HUES48 (cell line): ENCODE measurements at regions not wholly inside any gene's neighbourhood (a gene's known extent, or its start where the extent isn't known, plus 50 kb on each side); places are given as distances from the start of the nearest gene placed in this dataset.

ENCODE experiments used
- H3K27ac ChIP-seq: one replicate; pipeline ENCODE4 v1.7.0; 2013; ENCODE audit warnings: low read depth, low read length, inconsistent platforms
- H3K27me3 ChIP-seq: 2 replicates; pipeline ENCODE4 v1.6.1; 2013; ENCODE audit warnings: mild to moderate bottlenecking, low read length; ENCODE audit not compliant: control insufficient read depth, insufficient read depth
- H3K36me3 ChIP-seq: 2 replicates; pipeline ENCODE4 v1.6.1; 2013; ENCODE audit warnings: low read length; ENCODE audit not compliant: control insufficient read depth, insufficient read depth
- H3K4me1 ChIP-seq: 2 replicates; pipeline ENCODE4 v1.6.1; 2013; ENCODE audit warnings: mild to moderate bottlenecking, low read length; ENCODE audit not compliant: control insufficient read depth, insufficient read depth
- H3K4me3 ChIP-seq: 2 replicates; pipeline ENCODE4 v1.5.1; 2013; ENCODE audit warnings: mild to moderate bottlenecking, low read depth, low read length
- H3K9ac ChIP-seq: 2 replicates; pipeline ENCODE4 v1.6.1; 2013; ENCODE audit warnings: mild to moderate bottlenecking, low read depth, low read length, moderate library complexity
- H3K9me3 ChIP-seq: 2 replicates; pipeline ENCODE4 v1.6.1; 2013; ENCODE audit warnings: low read length; ENCODE audit not compliant: control insufficient read depth, insufficient read depth

- Histone ChIP-seq H3K9ac (no peak overlapping the region), H3K9me3 (peaks cover 8% of the 10 kb centered on the region; the same call in 1 of the 2 replicates), H3K36me3 (no peaks in the 10 kb centered on the region), H3K27ac (no peak overlapping the region), H3K4me1 (no peaks in the 10 kb centered on the region), H3K4me3 (no peak overlapping the region), H3K27me3 (no peaks in the 10 kb centered on the region)
Observed at GRCh38 chr2:37782721-37783371, 111.4 kb upstream of the CDC42EP3 start.

- Histone ChIP-seq H3K4me1 (no peaks in the 10 kb centered on the region), H3K27ac (no peak overlapping the region), H3K9ac (no peak overlapping the region), H3K27me3 (no peaks in the 10 kb centered on the region), H3K9me3 (peaks cover 15% of the 10 kb centered on the region), H3K4me3 (no peak overlapping the region), H3K36me3 (no peaks in the 10 kb centered on the region)
Observed at GRCh38 chr2:37783545-37783944, 112.1 kb upstream of the CDC42EP3 start.

GRCh38 chr2:37784071-37784758 lies 112.8 kb upstream of the CDC42EP3 start:
- Histone ChIP-seq H3K4me3 (no peak overlapping the region), H3K27me3 (no peaks in the 10 kb centered on the region), H3K9me3 (peaks cover 16% of the 10 kb centered on the region), H3K27ac (no peak overlapping the region), H3K36me3 (no peaks in the 10 kb centered on the region), H3K9ac (no peak overlapping the region), H3K4me1 (no peaks in the 10 kb centered on the region)

DNA sequence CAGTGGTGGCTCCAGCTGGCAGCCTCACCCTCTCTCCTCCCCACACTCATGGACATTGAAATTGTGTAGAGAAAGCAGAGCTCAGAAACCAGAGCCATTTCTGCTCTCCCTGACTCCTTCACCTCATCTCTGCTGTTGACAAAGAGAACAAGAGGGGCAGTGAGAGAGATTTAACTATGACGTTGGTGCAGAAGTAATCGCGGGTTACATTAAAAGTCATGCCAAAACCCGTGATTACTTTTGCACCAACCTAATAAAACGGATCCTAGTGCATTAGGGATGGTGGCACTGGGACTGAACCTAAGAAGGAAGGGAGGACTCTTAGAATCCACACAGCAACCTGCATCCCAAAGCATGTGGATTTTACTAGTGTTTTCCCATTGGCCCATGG lies 113.3 kb upstream of the CDC42EP3 start:
- Histone ChIP-seq H3K9me3 (peaks cover 16% of the 10 kb centered on the region), H3K9ac (no peak overlapping the region), H3K27me3 (no peaks in the 10 kb centered on the region), H3K36me3 (no peaks in the 10 kb centered on the region), H3K4me3 (no peak overlapping the region), H3K4me1 (no peaks in the 10 kb centered on the region), H3K27ac (no peak overlapping the region)

GRCh38 chr2:37786191-37786698 lies 114.8 kb upstream of the CDC42EP3 start:
- no peaks in the 10 kb centered on the region for H3K27me3 ChIP-seq
- H3K4me1 ChIP-seq: no peaks in the 10 kb centered on the region
- H3K36me3 ChIP-seq: no peaks in the 10 kb centered on the region
- H3K9me3 ChIP-seq: peaks cover 16% of the 10 kb centered on the region
- H3K9ac ChIP-seq: no peak overlapping the region
- H3K27ac ChIP-seq: no peak overlapping the region
- H3K4me3 ChIP-seq: no peak overlapping the region

DNA sequence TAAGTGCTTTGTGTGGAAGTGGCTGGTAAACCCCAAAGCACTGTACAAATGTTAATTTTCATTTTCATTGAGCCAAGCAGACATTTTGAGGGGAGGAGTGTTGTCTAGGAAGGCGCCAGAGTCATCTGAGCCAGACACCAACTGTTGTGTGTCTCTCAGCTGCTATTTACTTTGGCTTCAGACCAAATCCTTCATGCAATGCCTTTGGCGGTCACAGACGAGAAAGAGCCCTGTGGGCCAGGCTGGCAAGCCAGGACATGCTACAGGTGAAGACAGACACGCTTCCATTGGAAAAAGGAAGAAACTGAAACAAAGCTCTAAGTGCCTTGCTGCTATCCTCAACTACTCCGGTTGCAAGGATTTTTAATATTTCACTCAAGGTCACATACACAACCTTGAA lies 115.4 kb upstream of the CDC42EP3 start:
- Histone ChIP-seq H3K27ac (no peak overlapping the region), H3K9me3 (peaks cover 16% of the 10 kb centered on the region)

GRCh38 chr2:37788602-37789209 lies 117.3 kb upstream of the CDC42EP3 start:
- Histone ChIP-seq H3K4me3 (no peak overlapping the region), H3K4me1 (no peaks in the 10 kb centered on the region), H3K27me3 (no peaks in the 10 kb centered on the region)

More for the DNA sequence above, 115.4 kb upstream of the CDC42EP3 start:
- H3K9ac ChIP-seq: no peak overlapping the region
- no peak overlapping the region for H3K4me3 ChIP-seq
- H3K27me3 ChIP-seq: no peaks in the 10 kb centered on the region
- H3K4me1 ChIP-seq: no peaks in the 10 kb centered on the region
- no peaks in the 10 kb centered on the region for H3K36me3 ChIP-seq

DNA sequence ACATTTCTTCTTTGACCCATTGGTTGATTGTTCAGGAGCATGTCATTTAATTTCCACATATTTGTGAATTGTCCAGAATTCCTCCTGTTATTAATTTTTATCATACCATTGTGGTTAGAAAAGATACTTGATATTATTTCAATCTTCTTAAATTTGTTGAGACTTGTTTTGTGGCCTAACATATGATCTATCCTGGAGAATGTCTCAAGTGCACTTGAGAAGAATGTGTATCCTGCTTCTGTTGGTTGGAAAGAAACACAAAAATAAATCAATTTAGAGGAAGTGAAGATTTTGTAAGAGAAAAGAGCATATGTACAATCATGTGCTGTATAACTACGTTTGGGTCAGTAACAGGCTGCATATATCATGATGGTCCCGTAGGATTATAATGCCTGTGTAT lies 118.6 kb upstream of the CDC42EP3 start:
- Histone ChIP-seq H3K36me3 (no peaks in the 10 kb centered on the region), H3K4me3 (no peak overlapping the region), H3K4me1 (no peaks in the 10 kb centered on the region), H3K27ac (no peak overlapping the region), H3K9ac (no peak overlapping the region), H3K9me3 (peaks cover 16% of the 10 kb centered on the region), H3K27me3 (no peaks in the 10 kb centered on the region)

More at GRCh38 chr2:37788602-37789209, 117.3 kb upstream of the CDC42EP3 start:
- Histone ChIP-seq H3K9ac (no peak overlapping the region), H3K36me3 (no peaks in the 10 kb centered on the region), H3K27ac (no peak overlapping the region), H3K9me3 (peaks cover 16% of the 10 kb centered on the region)

DNA sequence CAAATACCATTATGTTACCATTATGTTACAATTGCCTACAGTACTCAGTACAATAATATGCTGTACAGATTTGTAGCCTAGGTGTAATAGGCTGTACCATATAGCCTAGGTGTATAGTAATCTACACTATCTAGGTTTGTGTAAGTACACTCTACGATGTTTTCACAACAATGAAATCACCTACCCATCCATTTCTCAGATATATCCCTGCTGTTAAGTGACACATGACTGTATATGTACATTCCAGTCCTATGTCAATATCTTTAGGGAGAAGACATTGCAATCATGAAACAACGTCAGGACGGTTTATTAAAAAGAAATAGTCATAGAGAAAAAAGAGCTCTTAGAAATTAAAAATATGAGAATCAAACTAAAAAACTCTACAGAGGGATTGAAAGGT lies 119.0 kb upstream of the CDC42EP3 start:
- Histone ChIP-seq H3K9me3 (peaks cover 16% of the 10 kb centered on the region), H3K9ac (no peak overlapping the region), H3K4me3 (no peak overlapping the region), H3K27ac (no peak overlapping the region), H3K4me1 (no peaks in the 10 kb centered on the region), H3K27me3 (no peaks in the 10 kb centered on the region), H3K36me3 (no peaks in the 10 kb centered on the region)

DNA sequence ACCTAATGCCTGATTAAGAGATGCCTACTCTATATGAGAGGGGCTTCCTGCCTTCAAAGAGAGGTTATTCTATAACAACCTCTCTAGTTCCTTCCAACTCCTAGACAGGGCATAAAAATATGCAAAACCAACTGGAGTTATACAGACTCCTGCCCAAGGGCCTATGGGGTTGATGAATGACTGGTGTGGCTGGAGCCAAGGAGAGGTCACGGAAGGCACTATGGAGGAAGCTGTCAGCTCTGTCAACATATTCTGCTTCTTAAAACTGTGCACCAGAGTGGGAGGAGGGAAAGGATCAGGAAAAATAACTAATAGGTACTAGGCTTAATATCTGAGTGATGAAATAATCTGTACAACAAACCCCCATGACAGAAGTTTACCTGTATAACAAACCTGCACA lies 120.9 kb upstream of the CDC42EP3 start:
- H3K36me3 ChIP-seq: no peaks in the 10 kb centered on the region
- no peak overlapping the region for H3K27ac ChIP-seq
- peaks cover 4% of the 10 kb centered on the region; the same call in 1 of the 2 replicates for H3K4me1 ChIP-seq
- no peak overlapping the region for H3K9ac ChIP-seq
- peaks cover 12% of the 10 kb centered on the region for H3K9me3 ChIP-seq
- no peak overlapping the region for H3K4me3 ChIP-seq
- H3K27me3 ChIP-seq: no peaks in the 10 kb centered on the region

- Histone ChIP-seq H3K36me3 (no peaks in the 10 kb centered on the region), H3K9me3 (peaks cover 7% of the 10 kb centered on the region; the same call in 1 of the 2 replicates), H3K27me3 (no peaks in the 10 kb centered on the region), H3K27ac (no peak overlapping the region), H3K4me1 (peaks cover 4% of the 10 kb centered on the region; the same call in 1 of the 2 replicates), H3K4me3 (no peak overlapping the region), H3K9ac (no peak overlapping the region)
Observed at GRCh38 chr2:37793004-37793403, 121.6 kb upstream of the CDC42EP3 start.
